H54 (cell line): ENCODE measurements at regions not wholly inside any gene's neighbourhood (a gene's known extent, or its start where the extent isn't known, plus 50 kb on each side); places are given as distances from the start of the nearest gene placed in this dataset.
"Not testable (repeated sequence)": the region's sequence is repeated elsewhere in the genome, so short reads cannot be mapped to it uniquely, and the experiment has no call there.

ENCODE experiments used
- DNase-seq: peaks from one replicate; pipeline ENCODE4 v3.0.0; 2011; ENCODE audit warnings: low spot score, mixed read lengths; ENCODE audit not compliant: insufficient read length
- FAIRE-seq: peaks from 3 replicates; lab custom pipeline; 2011; peaks lifted over from hg19 to GRCh38; lab: Jason Lieb, UNC
- POLR2A ChIP-seq: IDR thresholded peaks from 2 replicates; pipeline ENCODE4 v1.6.1; 2011; ENCODE audit warnings: low read depth, mild to moderate bottlenecking, low read length

- no peak for TF ChIP-seq POLR2A
- no peak for DNase-seq
- FAIRE-seq = no peak
Measured at GRCh38 chrX:139327355-139327754, 203.2 kb upstream of the F9 start.

GRCh38 chrX:139324756-139325155, 205.8 kb upstream of the F9 start:
- no peak for TF ChIP-seq POLR2A
- no peak for FAIRE-seq

DNA sequence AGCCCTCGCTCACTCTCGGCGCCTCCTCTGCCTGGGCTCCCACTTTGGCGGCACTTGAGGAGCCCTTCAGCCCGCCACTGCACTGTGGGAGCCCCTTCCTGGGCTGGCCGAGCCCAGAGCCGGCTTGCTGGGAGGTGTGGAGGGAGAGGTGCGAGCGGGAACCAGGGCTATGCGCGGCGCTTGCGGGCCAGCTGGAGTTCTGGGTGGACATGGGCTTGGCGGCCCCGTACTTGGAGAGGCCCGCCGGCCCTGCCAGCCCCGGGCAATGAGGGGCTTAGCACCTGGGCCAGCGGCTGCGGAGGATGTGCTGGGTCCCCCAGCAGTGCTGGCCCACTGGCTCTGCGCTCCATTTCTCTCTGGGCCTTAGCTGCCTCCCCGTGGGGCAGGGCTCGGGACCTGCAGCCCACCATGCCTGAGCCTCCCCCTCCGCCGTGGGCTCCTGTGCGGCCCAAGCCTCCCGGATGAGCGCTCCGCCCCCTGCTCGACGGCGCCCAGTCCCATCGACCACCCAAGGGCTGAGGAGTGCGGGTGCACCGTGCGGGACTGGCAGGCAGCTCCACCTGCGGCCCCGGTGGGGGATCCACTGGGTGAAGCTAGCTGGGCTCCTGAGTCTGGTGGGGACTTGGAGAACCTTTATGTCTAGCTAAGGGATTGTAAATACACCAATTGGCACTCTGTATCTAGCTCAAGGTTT, 209.7 kb upstream of the F9 start:
- FAIRE-seq, DNase-seq: not testable (repeated sequence)

More at GRCh38 chrX:139324756-139325155, 205.8 kb upstream of the F9 start:
- DNase-seq = no peak

DNA sequence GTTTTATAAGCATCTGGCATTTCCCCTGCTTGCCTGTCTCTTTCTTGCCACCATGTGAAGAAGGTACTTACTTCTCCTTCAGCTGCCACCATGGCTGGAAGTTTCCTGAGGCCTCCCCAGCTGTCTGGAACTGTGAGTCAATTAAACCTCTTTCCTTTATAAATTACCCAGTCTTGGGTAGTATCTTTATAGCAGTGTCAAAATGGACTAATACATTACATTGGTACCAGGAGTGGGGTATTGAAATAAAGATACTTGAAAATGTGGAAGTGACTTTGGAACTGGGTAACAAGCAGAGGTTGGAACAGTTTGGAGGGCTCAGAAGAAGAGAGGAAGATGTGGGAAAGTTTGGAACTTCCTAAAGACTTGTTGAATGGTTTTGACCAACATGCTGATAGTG, 223.9 kb upstream of the F9 start:
- not testable (repeated sequence) for FAIRE-seq, DNase-seq

DNA sequence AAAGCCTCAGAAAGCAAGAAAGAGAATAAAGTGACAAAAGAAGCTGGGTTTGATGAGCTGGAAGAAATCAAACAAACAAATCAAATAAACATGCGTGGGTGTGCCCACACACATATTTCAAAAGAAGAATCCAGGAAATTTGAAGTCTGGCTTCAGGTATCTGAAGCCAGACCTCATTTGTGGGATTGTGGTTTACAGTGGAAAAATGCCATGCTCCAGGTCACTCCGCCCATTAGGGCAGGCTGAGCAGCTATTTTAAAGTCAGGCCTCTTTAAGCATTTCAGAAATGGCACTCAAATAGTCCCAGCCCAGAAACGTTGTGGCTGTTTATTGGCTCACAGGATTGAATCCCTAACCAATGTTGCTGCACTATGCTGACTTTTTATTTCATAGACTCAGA, 226.1 kb upstream of the F9 start:
- TF ChIP-seq POLR2A = no peak
- no peak for FAIRE-seq
- DNase-seq = no peak

DNA sequence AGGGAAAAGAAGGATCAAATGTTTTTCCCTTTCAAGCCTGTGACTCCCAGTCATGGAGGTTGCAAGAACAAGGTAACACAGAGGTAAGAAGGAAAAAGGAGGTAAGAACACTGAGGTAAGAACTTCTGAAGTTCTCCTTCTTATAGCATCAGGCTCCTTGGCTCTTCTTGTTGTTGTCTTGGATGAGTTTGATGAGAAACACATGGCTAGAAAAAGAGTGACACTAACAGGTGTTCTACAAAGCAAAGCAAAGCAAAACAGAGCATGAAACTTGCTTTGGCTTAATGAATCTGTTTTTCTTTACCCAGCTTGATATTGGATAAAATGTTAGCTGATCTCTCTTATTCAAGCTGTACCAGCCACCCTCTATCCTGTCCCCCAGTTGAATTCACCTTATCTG, 231.2 kb upstream of the F9 start:
- FAIRE-seq = no peak
- DNase-seq = no peak
- TF ChIP-seq POLR2A = no peak

DNA sequence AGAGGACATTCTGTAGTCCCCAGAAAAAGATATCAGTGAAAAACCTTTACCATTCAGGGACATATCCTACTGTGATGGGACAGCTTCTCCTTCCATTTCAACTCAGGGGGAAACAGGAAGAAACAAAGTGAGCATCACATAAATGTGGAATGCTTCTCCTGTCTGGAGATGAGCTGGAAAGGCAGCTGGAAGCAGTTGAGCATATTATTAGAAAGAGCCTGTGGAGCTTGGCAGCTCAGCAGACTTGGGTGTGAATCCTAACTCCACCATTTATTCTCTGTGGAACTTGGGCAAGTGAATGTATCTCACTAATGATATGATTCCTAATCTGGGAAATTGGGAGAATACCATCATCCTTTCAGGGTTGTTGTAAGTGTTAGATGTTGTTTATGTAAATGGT, 232.1 kb upstream of the F9 start:
- DNase-seq (no peak), FAIRE-seq (no peak)
- TF ChIP-seq POLR2A = no peak

GRCh38 chrX:139297638-139298037, 232.9 kb upstream of the F9 start:
- DNase-seq (no peak), FAIRE-seq (no peak)
- TF ChIP-seq POLR2A = no peak

DNA sequence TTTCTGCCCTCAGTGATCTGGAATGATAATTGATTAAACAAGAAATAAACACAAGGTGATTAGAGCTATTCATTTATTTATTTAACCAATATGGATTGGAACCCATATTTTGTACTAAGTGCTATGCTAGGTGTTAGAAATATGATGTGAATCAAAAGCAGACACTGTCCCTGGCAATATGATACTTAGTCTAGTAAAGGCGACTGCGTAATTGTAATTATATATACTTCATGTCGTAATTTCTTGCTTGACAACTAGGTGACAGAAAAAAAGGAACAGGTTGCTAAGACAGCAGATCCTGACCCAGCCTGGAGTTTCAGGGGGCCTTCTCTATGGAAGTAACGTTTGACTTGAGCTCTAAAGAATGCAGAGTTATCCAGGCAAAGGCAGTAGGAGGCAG, 236.5 kb upstream of the F9 start:
- no peak for FAIRE-seq
- DNase-seq = no peak
- TF ChIP-seq POLR2A = no peak

GRCh38 chrX:139290310-139290709, 240.2 kb upstream of the F9 start:
- TF ChIP-seq POLR2A = no peak
- DNase-seq = no peak
- no peak for FAIRE-seq

- no peak for DNase-seq
- FAIRE-seq = no peak
- no peak for TF ChIP-seq POLR2A
Measured at GRCh38 chrX:139287155-139287924, 243.2 kb upstream of the F9 start.

- FAIRE-seq (no peak), DNase-seq (no peak)
- TF ChIP-seq POLR2A = no peak
Measured at GRCh38 chrX:139286342-139286741, 244.2 kb upstream of the F9 start.

DNA sequence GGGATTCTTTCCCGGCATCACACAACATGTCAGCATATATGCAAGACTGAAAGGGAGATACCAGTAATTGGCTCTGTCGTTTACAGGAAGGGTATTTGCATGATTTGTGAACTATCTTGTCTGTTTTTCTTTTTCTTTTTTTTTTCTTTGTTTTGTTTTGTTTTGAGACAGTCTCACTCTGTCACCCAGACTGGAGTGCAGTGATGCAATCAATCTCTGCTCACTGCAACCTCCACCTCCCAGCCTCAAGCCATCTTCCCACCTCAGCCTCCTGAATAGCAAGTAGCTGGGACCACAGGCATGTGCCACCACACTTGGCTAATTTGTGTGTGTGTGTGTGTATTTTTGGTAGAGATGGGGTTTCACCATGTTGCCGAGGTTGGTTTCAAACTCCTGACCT, 262.7 kb upstream of the F9 start:
- DNase-seq (no peak), FAIRE-seq (no peak)
- no peak for TF ChIP-seq POLR2A

DNA sequence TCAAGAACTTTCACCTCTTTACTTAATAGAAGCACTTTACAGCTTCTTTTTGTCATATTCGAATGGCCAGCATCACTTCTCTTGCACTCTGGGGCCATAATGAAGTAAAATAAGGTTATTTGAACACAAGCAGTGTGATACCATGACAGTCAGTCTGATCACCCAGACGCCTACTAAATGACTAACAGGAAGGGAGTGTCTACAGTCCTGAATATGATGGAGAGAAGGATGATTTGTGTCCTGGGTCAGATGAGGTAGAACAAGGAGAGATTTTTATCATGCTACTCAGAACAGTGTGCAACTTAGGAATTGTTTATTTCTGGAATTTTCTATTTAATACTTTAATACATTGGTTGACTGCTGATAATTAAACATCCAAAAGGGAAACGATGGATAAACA, 284.2 kb upstream of the F9 start:
- TF ChIP-seq POLR2A = no peak
- DNase-seq (no peak), FAIRE-seq (no peak)

DNA sequence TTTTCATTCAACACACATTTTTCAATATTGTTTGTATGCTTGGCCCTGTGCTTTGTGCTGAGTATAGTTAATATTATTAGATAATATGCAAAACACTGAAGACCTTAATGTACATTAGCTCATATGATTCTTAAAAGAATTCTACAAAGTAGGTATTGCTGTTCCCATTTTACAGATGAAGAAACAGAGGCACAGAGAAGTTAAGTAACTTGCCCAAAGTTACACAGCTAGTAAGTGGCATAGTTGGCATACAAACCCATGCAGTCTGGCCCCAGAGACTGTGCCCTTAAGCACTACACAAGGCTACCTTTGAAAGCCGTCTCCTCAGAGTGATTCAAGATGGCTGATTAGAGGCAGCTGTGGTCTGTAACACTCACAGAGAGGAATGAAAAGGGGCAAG, 293.4 kb upstream of the F9 start:
- TF ChIP-seq POLR2A = no peak
- FAIRE-seq = no peak
- DNase-seq = no peak
